ENCODE measurements at regions not wholly inside any gene's neighbourhood (a gene's known extent, or its start where the extent isn't known, plus 50 kb on each side); places are given as distances from the start of the nearest gene placed in this dataset.

DNA sequence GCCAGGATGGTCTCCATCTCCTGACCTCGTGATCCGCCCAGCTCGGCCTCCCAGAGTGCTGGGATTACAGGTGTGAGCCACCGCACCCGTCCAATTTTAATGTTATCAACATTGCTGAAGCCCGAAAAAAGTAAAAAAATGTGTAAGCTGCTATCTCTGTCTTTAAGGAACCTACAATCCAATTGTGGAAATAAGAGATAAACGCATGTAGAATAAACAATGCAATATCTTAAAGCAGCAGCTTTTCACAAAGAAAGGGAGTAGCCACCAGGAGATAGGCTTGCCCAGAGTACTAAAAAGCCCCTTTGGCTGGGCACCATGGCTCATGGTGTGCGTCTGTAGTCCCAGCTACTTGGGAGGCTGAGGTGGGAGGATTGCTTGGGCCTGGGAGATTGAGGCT is 282.9 kb upstream of the LYZL1 start (continued):
- TF ChIP-seq PYGO2 (tag; IDR thresholded peaks at IDR 0.05): 0 out of 2 replicates have a peak, but pooled peaks have one; percentile 42
- TF ChIP-seq EP300 (IDR thresholded peaks at IDR 0.05; ENCODE audit: low read length): peak; percentile 88
- no peak for TF ChIP-seq ZNF707 (CRISPR knock-in tag; conservative IDR thresholded peaks at IDR 0.05)
- 0 out of 2 replicates have a peak, but pooled peaks have one; percentile 17 for TF ChIP-seq L3MBTL2 (IDR thresholded peaks at IDR 0.05)
- TF ChIP-seq JUN (IDR thresholded peaks at IDR 0.05; ENCODE audit: borderline replicate concordance, low read depth, low read length): no peak
- TF ChIP-seq JUN (CRISPR knock-in tag; IDR thresholded peaks at IDR 0.05; ENCODE audit: borderline replicate concordance): no peak
- TF ChIP-seq RBM39 (optimal IDR thresholded peaks at IDR 0.05; ENCODE audit: low read depth, low read length): no peak
- no peak for TF ChIP-seq ZNF75A (CRISPR knock-in tag; IDR thresholded peaks at IDR 0.05)
- TF ChIP-seq GATA2 (CRISPR knock-in tag; IDR thresholded peaks at IDR 0.05): peak; percentile 61; the same call in 1 of the 2 replicates
- TF ChIP-seq PTRF (tag; IDR thresholded peaks at IDR 0.05): no peak
- no peak for TF ChIP-seq YBX1 (IDR thresholded peaks at IDR 0.05)
- no peak for TF ChIP-seq BHLHE40 (IDR thresholded peaks at IDR 0.05; ENCODE audit: low read length)
- TF ChIP-seq KDM2B (CRISPR knock-in tag; IDR thresholded peaks at IDR 0.05): no peak
- peak; percentile 59 for TF ChIP-seq HDAC3 (IDR thresholded peaks at IDR 0.05; ENCODE audit: borderline replicate concordance, partially characterized antibody)
- TF ChIP-seq SMC3 (conservative IDR thresholded peaks at IDR 0.05; ENCODE audit: insufficient read depth, low read depth, low read length): no peak
- no peak for TF ChIP-seq XRCC3 (IDR thresholded peaks at IDR 0.05)
- TF ChIP-seq, protein P1, sequence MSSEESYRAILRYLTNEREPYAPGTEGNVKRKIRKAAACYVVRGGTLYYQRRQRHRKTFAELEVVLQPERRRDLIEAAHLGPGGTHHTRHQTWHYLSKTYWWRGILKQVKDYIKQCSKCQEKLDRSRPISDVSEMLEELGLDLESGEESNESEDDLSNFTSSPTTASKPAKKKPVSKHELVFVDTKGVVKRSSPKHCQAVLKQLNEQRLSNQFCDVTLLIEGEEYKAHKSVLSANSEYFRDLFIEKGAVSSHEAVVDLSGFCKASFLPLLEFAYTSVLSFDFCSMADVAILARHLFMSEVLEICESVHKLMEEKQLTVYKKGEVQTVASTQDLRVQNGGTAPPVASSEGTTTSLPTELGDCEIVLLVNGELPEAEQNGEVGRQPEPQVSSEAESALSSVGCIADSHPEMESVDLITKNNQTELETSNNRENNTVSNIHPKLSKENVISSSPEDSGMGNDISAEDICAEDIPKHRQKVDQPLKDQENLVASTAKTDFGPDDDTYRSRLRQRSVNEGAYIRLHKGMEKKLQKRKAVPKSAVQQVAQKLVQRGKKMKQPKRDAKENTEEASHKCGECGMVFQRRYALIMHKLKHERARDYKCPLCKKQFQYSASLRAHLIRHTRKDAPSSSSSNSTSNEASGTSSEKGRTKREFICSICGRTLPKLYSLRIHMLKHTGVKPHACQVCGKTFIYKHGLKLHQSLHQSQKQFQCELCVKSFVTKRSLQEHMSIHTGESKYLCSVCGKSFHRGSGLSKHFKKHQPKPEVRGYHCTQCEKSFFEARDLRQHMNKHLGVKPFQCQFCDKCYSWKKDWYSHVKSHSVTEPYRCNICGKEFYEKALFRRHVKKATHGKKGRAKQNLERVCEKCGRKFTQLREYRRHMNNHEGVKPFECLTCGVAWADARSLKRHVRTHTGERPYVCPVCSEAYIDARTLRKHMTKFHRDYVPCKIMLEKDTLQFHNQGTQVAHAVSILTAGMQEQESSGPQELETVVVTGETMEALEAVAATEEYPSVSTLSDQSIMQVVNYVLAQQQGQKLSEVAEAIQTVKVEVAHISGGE (CRISPR knock-in tag; IDR thresholded peaks at IDR 0.05): peak in 1 of 3 experiments; percentile 51; a peak in 2 of 6 replicates
- TF ChIP-seq MCM2 (IDR thresholded peaks at IDR 0.05; ENCODE audit: low read depth): no peak
- TF ChIP-seq, protein P2, sequence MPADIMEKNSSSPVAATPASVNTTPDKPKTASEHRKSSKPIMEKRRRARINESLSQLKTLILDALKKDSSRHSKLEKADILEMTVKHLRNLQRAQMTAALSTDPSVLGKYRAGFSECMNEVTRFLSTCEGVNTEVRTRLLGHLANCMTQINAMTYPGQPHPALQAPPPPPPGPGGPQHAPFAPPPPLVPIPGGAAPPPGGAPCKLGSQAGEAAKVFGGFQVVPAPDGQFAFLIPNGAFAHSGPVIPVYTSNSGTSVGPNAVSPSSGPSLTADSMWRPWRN (IDR thresholded peaks at IDR 0.05; ENCODE audit: low read depth): peak; percentile 68
- TF ChIP-seq TAF7 (tag; IDR thresholded peaks at IDR 0.05): no peak
- no peak for TF ChIP-seq ZNF354B (CRISPR knock-in tag; IDR thresholded peaks at IDR 0.05)
- peak; percentile 71 for TF ChIP-seq PHB2 (IDR thresholded peaks at IDR 0.05; ENCODE audit: low read depth)
- TF ChIP-seq, protein P3, sequence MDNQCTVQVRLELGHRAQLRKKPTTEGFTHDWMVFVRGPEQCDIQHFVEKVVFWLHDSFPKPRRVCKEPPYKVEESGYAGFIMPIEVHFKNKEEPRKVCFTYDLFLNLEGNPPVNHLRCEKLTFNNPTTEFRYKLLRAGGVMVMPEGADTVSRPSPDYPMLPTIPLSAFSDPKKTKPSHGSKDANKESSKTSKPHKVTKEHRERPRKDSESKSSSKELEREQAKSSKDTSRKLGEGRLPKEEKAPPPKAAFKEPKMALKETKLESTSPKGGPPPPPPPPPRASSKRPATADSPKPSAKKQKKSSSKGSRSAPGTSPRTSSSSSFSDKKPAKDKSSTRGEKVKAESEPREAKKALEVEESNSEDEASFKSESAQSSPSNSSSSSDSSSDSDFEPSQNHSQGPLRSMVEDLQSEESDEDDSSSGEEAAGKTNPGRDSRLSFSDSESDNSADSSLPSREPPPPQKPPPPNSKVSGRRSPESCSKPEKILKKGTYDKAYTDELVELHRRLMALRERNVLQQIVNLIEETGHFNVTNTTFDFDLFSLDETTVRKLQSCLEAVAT (IDR thresholded peaks at IDR 0.05): no peak
- TF ChIP-seq BMI1 (IDR thresholded peaks at IDR 0.05; ENCODE audit: low read length): no peak
- peak; percentile 34; the same call in 1 of the 2 replicates for TF ChIP-seq CXXC5 (CRISPR knock-in tag; IDR thresholded peaks at IDR 0.05)
- peak in 1 of 2 experiments; percentile 67; a peak in 1 of 4 replicates for TF ChIP-seq FOXA3 (CRISPR knock-in tag; conservative IDR thresholded peaks at IDR 0.05 in 1 of 2, IDR thresholded peaks at IDR 0.05 in 1 of 2)
- TF ChIP-seq PURB (CRISPR knock-in tag; IDR thresholded peaks at IDR 0.05; ENCODE audit: low read depth): no peak
